GM21360 (cell line): ENCODE measurements at regions not wholly inside any gene's neighbourhood (a gene's known extent, or its start where the extent isn't known, plus 50 kb on each side); places are given as distances from the start of the nearest gene placed in this dataset.

Experiments
- ATAC-seq: cut with Tn5 transposase; IDR thresholded peaks from one replicate; pipeline ENCODE4 v1.9.1; 2021; ENCODE audit warnings: mild to moderate bottlenecking, moderate library complexity; ENCODE audit not compliant: unreplicated experiment

DNA sequence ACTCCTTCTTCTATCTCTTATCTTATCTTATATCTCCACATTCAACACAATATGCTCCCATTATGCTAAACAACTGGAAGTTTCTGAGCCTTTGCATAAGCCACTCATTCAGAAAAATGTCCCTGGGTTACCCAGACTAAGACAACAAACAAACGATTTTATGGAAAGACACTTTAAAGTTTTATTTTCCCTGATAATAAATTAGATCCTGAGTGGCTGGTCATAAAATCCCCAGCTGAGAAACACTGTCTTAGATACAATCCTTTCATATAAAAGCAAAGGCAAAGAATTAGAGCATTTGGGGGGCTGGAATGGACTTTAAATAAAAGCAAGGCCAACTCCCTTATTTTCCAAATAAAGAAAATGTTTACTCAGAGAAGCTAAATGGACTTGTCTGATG is 322.3 kb downstream of the GBE1 start:
- ATAC-seq = no peak

DNA sequence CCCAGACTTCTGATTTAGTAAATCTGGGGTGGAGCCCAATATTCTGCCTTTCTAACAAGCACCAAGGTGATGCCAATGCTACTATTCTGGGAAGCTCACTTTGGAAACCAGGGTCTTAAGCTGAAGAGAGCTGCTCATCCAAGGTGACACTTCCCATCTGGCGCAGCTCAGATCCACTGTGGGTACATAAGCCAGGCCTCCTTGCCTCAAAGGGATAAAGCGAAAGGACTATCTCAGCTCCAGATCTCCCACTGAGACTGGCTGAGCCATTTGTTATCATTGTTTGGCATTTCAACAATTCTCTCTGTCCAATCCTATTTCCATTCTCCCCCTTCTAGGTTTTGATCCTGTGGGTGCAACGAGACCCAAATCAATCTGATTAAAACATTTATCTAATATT is 323.8 kb downstream of the GBE1 start:
- ATAC-seq = no peak

DNA sequence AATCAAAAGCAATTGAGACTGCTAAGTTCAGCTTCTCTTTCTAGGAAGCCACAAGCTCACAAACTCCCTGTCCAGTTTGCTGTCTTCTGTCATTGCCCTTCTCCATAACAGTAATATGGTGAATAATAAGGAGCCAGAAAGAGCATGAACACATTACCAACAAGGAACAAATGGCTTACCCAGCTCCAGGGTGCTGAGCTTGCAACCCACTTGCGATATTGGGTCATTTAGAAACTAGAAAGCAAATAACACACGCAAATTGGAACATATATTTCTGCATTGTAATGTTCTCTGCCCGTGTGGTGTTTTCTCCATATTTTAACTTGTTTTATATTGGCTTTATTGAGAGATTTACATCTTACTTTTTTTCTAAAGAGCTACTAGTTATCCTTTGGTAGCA is 325.3 kb downstream of the GBE1 start:
- ATAC-seq = no peak

DNA sequence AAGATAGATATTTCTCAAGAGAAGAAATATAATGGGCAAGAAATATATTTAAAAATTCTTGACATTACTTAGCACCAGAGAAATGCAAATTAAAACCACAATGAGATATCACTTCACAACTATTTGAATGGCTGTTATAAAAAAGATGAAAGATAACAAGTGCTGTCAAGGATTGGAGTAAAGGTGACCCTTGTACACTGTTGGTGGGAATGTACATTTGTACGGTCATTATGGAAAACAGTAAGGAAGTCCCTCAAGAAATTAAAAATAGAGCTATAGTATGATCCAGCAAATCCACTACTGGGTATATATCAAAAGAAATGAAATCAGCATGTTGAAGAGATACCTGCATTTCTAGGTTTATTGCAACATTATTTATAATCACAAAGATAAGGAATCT is 326.4 kb downstream of the GBE1 start:
- no peak for ATAC-seq

DNA sequence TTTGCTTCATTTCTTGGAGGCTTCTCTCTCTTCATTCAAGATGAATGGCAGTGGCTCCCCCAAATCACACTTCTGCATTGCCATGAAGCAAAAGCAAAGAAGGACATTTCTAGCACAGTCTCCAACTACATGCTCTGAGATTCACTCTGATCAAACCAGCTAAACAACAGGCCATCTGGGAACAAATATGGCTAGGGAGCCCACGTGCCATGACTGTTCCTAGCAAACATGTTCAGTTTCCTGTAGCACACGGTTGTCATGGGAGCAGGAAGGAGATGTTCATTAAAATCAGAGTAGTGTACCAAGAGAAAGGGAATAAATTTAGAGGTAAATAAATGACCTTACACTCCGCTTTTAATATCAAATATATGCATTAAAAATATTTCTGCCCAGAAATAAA is 327.3 kb downstream of the GBE1 start:
- ATAC-seq = no peak

DNA sequence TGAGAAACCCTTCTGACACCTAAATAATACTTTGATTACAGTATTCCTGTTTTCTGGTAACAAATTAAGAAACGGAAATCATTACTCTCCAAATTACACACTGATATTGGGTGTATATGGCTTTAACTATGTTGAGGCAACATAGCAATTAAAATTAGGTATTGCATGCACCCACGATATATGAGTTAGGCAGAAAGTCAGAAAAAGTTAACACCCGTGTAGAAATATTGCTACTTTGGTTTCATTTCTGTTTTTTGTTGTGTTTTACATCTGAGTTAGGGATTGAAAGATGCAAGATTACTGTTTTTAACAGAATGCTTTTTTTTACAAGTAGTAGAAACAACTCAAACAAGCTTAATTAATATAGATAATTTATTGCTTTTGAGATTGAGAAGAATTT is 327.8 kb downstream of the GBE1 start:
- ATAC-seq = no peak

DNA sequence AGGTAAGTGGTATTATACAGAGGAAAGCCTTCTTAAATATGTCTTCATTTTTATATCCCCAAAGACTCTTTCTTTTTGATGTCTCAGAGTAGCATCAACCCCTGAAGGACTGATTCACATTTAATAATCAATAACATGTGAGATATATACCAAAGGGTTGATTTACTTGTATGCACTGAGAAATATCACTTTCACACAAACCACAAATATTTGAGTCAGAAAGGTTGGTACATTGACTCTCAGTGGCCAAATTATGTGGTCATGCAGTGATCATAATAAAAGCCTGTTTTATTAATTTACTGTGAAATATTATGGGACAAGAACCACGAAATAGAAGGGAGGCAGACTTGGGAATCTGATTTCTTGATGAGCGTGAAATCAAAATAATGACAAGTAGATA is 329.0 kb downstream of the GBE1 start:
- no peak for ATAC-seq

DNA sequence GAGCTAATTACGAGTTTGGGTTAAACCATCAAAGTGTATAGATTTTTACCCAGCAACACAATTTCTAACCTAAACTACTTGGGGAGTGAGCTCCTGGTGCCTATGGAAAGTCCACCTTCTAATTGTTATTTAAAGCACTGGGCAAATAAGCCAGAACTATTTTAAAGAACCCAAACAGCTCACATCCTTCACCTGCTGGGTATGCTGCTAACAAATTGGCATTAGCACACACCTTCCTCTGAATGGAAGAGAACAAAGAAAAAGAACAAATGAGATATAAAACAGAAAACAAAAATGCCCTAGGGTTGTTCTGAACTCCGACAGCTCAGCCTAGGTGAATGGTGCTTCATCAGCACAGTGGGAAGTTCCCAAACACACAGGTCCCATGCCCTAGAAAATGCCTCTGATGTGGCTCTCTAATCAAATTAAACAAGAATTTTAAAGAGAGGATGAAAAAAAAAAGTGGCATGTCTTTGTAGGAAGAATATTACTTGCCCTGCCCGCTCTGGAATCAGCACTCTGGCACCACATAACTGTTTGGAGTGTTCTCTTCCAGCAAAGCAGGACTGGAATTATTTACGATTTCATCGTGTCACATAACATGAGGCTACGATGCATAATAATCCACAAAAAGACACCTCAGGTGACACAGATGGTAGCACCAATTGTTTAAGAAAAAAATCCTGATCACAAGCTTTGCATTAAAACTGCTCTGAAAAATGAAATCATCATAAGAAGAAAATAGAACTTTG is 334.4 kb downstream of the GBE1 start:
- ATAC-seq = no peak

DNA sequence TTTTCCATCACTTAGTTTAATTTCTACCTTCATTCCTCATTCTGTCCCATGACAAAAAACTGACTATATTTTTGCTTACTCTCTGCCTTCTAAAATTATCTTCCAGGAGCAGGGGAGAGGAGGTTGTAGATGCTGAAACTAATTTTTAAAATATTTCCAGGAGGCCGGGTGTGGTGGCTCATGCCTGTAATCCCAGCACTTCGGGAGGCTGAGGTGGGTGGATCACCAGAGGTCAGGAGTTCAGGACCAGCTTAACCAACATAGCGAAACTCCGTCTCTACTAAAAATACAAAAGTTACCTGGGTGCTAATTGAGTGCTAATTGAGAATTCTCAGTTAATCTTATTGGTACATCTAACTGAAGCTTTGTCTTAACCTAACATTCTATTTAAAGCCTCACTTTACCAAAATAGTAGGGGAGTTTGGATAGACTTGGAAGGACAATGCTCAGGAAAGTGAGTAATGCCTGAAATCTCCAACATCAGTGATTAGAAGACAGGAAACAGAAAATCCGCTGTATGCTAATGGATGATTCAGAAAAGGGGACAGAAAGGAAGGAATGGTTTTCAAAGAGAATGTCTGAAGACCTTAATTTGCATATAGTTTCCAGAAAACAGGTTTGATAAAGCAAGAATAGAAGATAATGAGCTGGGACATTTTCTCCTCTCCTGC is 336.1 kb downstream of the GBE1 start:
- ATAC-seq = no peak

DNA sequence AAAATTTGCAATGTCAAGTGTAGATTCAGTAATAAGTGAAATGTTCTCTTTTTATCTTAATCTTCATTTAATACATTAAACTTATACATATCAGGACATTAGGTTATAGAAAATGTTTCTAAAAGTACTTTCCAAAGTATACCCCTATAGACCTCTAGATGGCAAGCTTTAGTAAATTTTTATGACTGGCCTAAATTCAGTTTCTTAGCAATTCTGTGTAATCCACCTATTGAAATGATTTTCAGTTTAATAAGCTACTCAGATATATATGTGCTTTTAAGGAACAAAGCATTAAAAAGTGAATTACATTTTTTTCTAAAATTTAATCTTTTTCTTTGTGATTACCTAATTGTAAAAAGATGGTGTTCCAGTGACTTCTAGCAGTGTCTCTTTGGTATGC is 342.2 kb downstream of the GBE1 start:
- ATAC-seq = no peak

DNA sequence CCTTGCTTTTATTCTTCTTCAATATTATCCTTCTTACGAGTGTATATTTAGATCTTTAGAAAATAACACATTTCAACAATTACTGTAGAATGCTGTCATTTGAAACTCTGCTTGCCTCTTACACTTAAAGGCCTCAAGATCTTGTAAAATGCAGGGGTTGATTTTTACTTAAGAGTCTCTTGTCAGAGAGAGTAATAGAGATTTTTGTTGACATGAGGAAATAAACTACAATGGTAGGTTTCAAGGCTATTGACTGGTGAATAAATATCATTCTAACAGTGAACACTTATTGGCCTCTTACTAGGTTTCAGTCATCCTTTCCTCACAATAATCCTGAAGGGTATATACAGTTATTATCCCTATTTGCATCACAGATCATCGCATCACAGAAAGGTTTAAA is 344.6 kb downstream of the GBE1 start:
- no peak for ATAC-seq

DNA sequence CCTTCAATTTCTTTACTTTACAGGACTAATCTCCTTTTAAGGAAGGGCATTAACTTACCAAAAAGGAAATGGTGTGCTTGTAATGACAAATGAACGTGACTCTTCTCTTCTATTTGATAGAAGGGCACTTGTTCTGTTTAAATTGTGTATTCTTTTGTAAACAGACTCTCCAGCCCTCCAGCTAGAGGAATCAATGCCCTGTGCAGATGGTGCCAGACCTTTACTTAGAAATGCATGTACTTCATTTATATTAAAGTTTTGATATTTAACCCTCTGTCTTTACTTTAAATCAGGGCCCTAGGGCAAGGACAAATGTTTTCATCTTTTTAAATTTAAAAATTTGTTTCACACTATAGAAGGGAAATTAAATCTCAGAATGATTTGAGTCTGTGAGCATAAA is 355.1 kb downstream of the GBE1 start:
- ATAC-seq = no peak

DNA sequence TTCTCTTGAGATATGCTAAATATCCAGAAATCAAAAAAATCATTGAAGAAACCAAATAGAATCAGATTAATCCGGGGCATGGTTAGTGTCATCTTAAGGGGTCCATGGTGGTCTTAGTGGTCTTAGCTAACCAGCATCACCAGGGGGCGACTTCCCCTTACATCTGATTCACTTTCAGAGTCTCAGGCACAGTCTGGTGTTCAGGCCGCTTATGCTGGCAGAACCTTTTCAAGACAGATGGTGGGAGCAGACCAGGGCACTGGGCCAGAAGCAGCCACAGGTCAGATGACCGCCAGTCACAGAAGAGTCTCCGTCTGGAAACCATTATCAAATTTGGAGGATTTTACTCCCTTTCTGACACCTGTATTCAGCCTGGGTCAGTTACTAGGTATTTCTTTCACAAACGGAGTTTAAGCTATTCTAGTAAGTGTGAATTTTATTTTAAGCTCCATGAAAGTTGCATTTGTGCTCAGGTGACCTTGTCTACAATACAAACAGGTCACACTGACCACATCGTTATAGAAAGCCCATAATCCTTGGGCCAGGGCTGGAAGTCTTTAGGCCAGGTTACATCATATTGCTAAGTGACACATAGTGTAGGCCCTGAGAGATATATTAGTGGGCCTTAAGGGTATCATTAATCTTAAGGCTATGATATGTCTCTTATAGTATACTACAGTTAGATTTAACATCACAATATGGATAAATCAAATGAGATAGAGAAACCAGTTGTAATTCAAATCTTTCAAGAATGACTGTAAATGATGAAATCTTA is 365.5 kb downstream of the GBE1 start:
- ATAC-seq = no peak

DNA sequence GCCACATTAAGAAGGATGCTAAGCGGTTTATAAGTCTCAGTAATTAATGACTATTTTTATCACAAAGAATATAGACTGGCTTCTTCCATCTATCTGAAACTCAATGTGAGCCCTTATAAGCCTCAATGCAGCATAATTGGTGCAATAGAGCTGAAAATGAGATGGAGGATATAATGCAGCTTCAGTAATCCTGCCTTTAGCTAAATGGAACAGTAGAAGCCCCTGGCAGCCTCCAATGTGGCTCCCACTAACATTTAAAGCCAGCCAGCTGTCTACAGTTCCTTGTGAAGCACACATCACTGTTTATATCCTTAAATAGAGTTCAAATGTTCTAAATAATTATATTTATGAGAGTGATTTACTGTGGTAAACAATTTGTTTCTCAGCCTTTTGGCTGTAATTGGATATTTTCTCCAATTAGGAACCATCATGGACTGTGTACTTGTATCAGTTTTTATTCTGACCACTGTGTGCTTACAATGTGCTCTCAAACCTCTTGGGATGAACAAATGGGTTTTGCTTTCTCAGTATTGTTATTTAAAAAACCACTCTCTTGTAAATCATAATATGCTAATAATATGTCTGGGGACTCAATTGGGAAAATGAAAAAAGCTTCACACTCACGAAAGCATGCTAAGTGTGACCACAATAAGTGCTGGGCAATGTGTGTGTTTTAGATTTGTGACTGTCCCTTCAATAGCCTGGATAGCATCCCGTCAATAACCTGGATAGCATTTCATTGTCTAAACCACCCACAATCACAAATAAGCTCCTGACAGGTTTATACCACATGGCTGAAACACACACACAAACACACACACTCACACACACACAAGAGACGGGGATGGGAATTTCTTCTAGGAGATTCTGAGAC is 366.6 kb downstream of the GBE1 start:
- no peak for ATAC-seq

DNA sequence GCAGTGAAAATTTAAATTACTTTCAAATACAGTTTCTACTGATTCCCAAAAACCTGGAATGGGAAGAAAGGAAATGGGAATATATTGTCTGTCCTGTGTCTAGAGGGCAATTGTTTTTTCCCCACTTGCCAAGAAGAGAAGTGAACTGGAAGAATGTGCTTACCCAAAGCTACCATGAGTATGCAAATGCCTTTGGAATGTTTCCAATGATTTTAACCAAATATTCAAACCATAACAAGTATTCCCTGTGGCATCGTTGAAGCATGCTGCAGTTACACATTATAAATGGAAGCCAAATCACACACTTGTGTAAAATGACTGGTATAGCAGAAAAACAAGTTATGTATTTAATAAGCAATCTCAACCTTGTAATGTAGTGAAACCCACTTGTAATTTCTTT is 368.2 kb downstream of the GBE1 start:
- ATAC-seq = no peak

DNA sequence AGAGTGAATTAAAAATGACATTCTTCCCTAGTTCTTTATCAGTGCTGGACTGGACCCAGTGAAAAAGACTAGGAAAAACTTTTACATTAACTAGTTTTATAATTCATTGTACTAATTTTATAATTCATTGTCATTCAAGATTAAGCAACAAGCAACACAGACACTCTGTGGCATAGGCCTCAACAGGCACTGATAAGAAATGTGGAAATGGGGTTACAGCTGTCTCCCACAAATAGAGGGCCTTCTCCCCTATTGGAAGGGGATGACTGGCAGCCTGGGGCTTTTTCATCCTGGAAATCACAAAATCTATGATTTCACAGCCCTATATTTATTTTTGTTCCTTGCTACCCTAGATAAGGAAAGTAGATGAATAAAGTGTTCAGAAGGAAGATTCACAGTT is 370.6 kb downstream of the GBE1 start:
- no peak for ATAC-seq

DNA sequence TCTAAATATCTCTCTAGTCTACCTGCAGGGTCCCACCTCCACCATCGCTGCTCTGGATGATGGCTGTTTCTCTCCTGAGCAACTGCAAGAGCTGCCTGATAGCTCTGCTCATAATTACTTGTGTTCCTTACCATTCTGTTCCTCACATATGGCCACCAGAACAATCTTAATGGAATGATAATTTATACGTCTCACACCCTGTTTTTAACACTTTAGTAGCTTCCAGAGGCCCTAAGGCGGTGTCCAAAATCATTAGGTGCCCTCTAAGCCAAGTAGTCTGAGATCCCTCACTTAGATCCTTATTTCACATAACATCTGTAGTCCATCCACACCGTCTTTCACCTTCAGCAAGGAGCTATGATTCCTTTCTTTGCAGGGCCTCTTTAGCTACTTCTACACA is 373.3 kb downstream of the GBE1 start:
- ATAC-seq = no peak

DNA sequence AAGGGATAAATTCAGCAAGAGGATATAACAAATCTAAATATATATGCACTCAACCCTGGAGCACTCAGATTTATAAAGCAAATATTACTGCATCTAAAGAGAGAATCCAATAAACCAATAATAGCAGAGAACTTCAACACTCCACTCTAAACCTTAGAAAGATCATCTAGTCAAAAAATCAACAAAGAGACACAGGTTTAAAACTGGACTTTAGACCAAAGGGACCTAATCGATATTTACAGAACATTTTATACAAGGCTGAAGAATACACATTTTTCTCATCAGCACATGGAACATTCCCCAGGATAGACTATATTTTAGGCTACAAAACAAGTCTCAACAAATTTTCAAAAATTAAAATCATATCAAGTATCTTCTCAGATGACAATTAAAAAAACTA is 379.0 kb downstream of the GBE1 start:
- no peak for ATAC-seq

DNA sequence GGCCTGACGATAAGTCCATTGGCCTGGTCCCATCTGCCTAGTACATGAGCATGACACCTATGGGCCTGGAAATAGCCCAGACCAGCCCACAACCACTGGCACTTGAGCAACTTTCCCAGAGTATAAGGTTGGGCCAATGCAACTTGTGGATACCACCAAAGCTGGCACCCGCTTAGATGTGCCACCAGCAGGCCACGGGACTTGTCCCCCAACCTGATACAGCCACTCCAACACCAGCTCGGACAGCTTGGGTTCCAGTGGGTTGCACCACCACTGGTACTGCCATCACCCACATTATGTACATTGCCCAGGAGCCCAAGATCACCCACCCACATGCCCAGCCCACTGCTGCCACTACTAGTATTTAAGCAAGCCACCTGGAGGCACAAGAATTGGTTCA is 381.2 kb downstream of the GBE1 start:
- ATAC-seq = no peak

DNA sequence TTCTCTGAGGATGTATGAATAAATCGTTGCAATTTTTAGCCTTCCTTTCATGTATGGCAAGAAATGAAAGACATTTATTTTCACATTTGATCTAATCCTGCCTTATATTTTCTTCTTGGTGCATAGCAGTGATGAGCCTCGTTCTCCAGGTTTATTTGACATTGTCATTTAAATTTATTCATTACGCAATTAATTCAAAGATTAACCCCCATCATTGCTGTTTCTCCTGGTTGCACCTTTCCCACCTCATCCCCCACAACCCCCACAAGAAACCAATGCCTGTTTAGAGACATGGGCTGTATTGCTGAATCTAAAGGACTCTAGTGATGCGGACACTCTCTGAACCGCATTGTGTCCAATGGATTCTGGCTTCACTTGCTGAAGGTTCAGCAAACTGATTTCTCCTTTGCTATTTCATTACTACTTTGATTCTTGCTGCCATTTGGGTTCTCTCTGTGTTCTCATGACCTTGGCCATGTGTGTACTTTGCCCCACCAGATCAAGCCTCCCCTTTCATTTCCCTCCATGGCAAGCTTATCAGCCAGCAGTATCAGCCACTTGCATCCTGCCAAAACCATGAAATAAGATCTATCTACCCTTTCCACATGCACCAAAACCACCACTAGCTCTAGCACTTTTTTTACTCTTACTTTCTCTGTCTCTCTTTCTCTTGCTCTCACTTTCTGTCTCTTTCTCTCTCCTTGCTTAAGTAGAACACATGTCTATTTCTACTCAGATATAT is 382.7 kb downstream of the GBE1 start:
- no peak for ATAC-seq
